HS-5 (cell line): ENCODE measurements at regions not wholly inside any gene's neighbourhood (a gene's known extent, or its start where the extent isn't known, plus 50 kb on each side); places are given as distances from the start of the nearest gene placed in this dataset.

Source experiments
- DNase-seq: peaks from one replicate; pipeline ENCODE4 v3.0.0-alpha.2; 2012; ENCODE audit warnings: low read depth

DNA sequence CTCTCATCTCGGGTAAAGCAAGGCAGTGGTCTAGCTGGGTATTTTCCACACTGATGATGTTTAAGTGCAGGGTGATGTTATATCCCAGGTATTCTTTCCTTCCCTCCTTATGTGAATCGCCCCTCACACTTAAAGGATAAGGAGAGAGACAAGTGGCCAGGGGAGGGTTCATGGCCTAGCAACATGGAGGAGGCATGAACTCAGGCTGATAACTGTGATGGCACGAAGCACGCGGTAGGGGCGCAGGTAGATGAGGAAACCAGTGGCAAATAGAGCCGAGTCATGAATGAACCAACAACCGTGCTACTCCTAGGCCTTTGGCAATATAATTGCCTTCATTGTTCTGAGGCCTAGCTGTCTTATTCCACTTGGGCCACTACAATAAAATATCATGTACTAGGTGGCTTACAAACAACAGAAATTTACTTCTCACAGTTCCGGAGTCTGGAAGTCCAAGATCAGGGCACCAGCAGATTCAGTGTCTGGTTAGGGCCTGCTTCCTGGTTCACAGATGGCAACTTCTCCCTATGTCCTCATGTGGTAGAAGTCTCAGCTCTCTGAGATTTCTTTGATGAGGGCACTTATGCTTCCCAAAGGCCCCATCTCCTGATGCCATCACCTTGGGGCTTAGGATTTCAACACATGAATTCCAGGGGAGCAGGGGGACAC is 56.0 kb upstream of the PIK3CG start:
- DNase-seq: no peak

DNA sequence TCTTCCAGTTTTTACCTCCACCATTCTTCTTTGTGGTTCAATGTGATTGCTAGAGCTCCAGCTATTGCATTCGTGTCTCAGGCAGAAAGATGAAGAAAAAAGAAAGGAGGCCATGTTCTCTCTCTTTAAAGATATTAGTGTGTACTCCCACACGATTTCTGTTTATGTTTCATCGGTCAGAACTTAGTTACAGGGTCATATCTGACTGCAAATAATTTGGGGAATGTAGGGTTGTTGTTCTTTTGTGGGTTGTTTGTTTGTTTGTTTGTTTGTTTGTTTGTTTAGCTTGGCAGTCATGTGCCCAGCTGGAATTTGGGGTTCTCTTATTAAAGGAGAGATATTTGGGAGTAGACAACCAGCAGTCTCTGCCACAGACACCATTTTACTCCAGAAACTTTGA is 53.6 kb upstream of the PIK3CG start:
- DNase-seq: no peak

DNA sequence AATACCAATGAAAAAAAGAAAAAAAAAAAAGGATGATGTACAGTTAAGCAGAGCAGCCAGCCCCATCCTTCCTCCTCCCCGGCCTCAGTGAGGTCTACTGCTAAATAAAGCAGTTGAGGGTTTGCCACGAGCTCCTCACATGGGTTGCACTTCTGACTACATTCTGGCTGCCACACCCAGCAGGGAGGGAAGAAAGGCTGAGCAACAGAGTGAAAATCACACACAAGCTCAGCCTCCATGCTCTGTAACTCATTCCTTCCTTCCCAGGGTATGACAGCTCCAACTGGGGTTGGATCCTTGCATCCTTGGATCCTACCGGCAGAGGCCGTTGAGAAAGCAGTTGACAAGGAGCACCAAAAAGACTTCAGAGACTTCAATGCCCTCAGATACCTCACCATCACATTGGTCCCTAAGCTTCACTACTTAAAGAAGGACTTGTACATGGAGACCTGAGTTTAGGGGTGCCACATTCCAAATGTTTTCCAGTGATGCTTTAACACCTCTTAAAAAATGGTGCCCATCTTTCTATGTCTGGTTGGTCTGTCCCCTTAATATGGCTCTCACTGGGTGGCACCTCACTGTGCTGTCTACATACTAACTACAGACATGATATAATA is 52.9 kb upstream of the PIK3CG start:
- no peak for DNase-seq

DNA sequence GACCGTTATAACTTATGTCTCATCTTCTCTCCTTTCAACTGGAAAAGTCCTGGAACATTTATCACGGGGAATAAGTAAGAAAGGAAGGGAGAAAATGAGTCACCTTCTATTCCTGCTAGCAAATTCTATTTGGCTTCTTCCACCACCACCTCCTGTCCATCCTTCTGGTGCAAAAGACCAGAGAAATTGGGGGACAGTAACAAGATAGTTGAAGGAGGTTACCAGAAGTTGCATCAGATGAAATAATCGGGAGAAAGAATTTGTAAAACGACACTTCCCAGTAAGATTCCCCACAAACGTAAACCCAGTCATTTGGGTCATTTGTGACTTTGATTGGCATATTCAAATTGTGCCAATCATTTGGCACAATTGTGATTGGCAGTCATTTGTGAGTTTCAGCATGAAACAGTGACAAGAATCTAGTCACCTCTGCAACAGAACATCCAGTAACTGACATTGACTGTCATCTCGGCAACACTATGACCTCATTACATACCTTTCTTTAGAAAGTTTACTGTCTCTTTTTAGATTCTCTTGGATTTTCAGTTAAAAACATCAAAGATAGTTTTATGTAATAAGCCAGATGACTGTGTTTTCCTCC is 51.3 kb upstream of the PIK3CG start:
- no peak for DNase-seq

DNA sequence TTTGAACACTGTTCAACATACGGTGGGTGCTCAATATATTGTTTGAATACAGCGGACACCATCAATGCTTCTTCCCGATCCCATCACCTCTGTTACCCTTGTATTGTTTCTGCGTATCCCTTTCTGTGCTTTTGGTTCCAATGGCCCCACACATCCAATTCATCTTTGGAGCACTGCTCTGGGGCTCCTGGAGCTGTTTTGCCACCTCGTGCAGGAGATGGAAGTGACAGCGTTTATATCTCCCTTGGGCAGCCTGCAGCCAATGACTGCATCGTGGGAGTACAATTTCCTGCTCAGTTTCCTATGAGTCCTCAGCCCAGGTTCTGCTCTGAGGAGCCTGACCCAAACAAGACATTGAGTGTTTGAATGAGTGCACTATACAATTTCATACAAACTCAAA is 50.2 kb upstream of the PIK3CG start:
- no peak for DNase-seq
